Upper lobe of right lung (tissue), 1 donor: ENCODE measurements at regions not wholly inside any gene's neighbourhood (a gene's known extent, or its start where the extent isn't known, plus 50 kb on each side); places are given as distances from the start of the nearest gene placed in this dataset.

Source experiments
- ATAC-seq: fragments of 200-7000 bp; cut with Tn5 transposase; one replicate; pipeline ENCODE4 v1.9.1; 2020; ENCODE audit warnings: mild to moderate bottlenecking, moderate library complexity
- DNase-seq: peaks from one replicate; pipeline ENCODE4 v3.0.0-alpha.2; 2020
- H3K27ac ChIP-seq: fragments of 200-600 bp; one replicate; pipeline ENCODE4 v1.8.0; 2022
- H3K27me3 ChIP-seq: fragments of 200-600 bp; one replicate; pipeline ENCODE4 v1.8.0; 2022; ENCODE audit warnings: mild to moderate bottlenecking
- H3K36me3 ChIP-seq: fragments of 200-600 bp; one replicate; pipeline ENCODE4 v1.8.0; 2022
- H3K4me1 ChIP-seq: fragments of 200-600 bp; one replicate; pipeline ENCODE4 v1.8.0; 2022
- H3K4me3 ChIP-seq: fragments of 200-600 bp; one replicate; pipeline ENCODE4 v1.8.0; 2022; ENCODE audit warnings: mild to moderate bottlenecking
- H3K9me3 ChIP-seq: fragments of 200-600 bp; one replicate; pipeline ENCODE4 v1.8.0; 2022
- CTCF ChIP-seq: fragments of 200-600 bp; IDR thresholded peaks from one replicate; pipeline ENCODE4 v1.8.0; 2022; ENCODE audit warnings: antibody characterized with exemption
- intact Hi-C: fragments of 100-400 bp; cut with DNase I; formaldehyde crosslinking; loops from one replicate; pipeline ENCODE4 v1.11.0; 2022
- donor health status: DM: no; HTN: yes; CAD: no; lungs with severe emphysema.

- ATAC-seq (no peak), DNase-seq (no peak)
- Histone ChIP-seq H3K4me3 (no peak overlapping the region), H3K9me3 (no peaks in the 10 kb centered on the region), H3K36me3 (no peaks in the 10 kb centered on the region), H3K4me1 (no peaks in the 10 kb centered on the region), H3K27me3 (no peaks in the 10 kb centered on the region), H3K27ac (no peak overlapping the region)
- TF ChIP-seq CTCF, result no peak
- intact Hi-C loops, result no loop called here
These were observed 329.9 kb upstream of the ITGA1 start for GRCh38 chr5:52457810-52458209.

GRCh38 chr5:52466113-52466512 is 321.6 kb upstream of the ITGA1 start:
- H3K9me3 ChIP-seq, result no peaks in the 10 kb centered on the region
- H3K36me3 ChIP-seq, result no peaks in the 10 kb centered on the region
- TF ChIP-seq CTCF, result no peak
- H3K4me1 ChIP-seq, result no peaks in the 10 kb centered on the region
- intact Hi-C loops, result no loop called here
- H3K4me3 ChIP-seq, result no peak overlapping the region
- no peak overlapping the region for H3K27ac ChIP-seq
- no peaks in the 10 kb centered on the region for H3K27me3 ChIP-seq
- no peak for ATAC-seq
- no peak for DNase-seq

- TF ChIP-seq CTCF, result no peak
- intact Hi-C loops, result no loop called here
These were observed 320.8 kb upstream of the ITGA1 start for GRCh38 chr5:52466749-52467520.

GRCh38 chr5:52468976-52469375 is 318.7 kb upstream of the ITGA1 start:
- no peak overlapping the region for H3K4me3 ChIP-seq
- H3K36me3 ChIP-seq, result no peaks in the 10 kb centered on the region
- DNase-seq (no peak), ATAC-seq (peak; percentile 55)
- H3K9me3 ChIP-seq, result no peaks in the 10 kb centered on the region
- no peak overlapping the region for H3K27ac ChIP-seq
- intact Hi-C loops, result no loop called here
- no peak for TF ChIP-seq CTCF
- H3K27me3 ChIP-seq, result no peaks in the 10 kb centered on the region
- H3K4me1 ChIP-seq, result no peaks in the 10 kb centered on the region

More at GRCh38 chr5:52466749-52467520, 320.8 kb upstream of the ITGA1 start:
- Histone ChIP-seq H3K27ac (no peak overlapping the region), H3K4me1 (no peaks in the 10 kb centered on the region), H3K36me3 (no peaks in the 10 kb centered on the region), H3K4me3 (no peak overlapping the region), H3K9me3 (no peaks in the 10 kb centered on the region), H3K27me3 (no peaks in the 10 kb centered on the region)
- no peak for ATAC-seq
- no peak for DNase-seq

GRCh38 chr5:52469420-52469819 is 318.3 kb upstream of the ITGA1 start:
- ATAC-seq, result peak; percentile 43
- no peak overlapping the region for H3K27ac ChIP-seq

More at GRCh38 chr5:52469420-52469819, 318.3 kb upstream of the ITGA1 start:
- Histone ChIP-seq H3K27me3 (no peaks in the 10 kb centered on the region), H3K9me3 (no peaks in the 10 kb centered on the region), H3K4me3 (no peak overlapping the region), H3K4me1 (no peaks in the 10 kb centered on the region), H3K36me3 (no peaks in the 10 kb centered on the region)
- TF ChIP-seq CTCF, result no peak
- intact Hi-C loops, result no loop called here
- DNase-seq, result no peak
